ENCODE measurements at regions not wholly inside any gene's neighbourhood (a gene's known extent, or its start where the extent isn't known, plus 50 kb on each side); places are given as distances from the start of the nearest gene placed in this dataset.

GRCh38 chr2:181404472-181404871, 52.7 kb upstream of the ITGA4 start:
- no peak for TF ChIP-seq CTCF (IDR thresholded peaks at IDR 0.05)

GRCh38 chr2:181407171-181407570, 50.0 kb upstream of the ITGA4 start:
- TF ChIP-seq CTCF (IDR thresholded peaks at IDR 0.05): no peak

Data from LNCAP (cell line).